Stimulated activated CD4-positive, alpha-beta T cell treated with anti-CD3 and anti-CD28 coated beads, Interleukin-15, amount 100 ng/mL, for 48 hours (primary cell): ENCODE measurements at regions not wholly inside any gene's neighbourhood (a gene's known extent, or its start where the extent isn't known, plus 50 kb on each side); places are given as distances from the start of the nearest gene placed in this dataset.
A peak's percentile ranks its signal among the peaks of the same experiment; 100 is the strongest.
"Not testable (repeated sequence)": the region's sequence is repeated elsewhere in the genome, so short reads cannot be mapped to it uniquely, and the experiment has no call there.

ENCODE experiments used
- DNase-seq, 2 donors: peaks; one replicate each; pipeline ENCODE4 v3.0.0-alpha.2; 2020; ENCODE audit warnings: low read depth in 2 of 2

DNA sequence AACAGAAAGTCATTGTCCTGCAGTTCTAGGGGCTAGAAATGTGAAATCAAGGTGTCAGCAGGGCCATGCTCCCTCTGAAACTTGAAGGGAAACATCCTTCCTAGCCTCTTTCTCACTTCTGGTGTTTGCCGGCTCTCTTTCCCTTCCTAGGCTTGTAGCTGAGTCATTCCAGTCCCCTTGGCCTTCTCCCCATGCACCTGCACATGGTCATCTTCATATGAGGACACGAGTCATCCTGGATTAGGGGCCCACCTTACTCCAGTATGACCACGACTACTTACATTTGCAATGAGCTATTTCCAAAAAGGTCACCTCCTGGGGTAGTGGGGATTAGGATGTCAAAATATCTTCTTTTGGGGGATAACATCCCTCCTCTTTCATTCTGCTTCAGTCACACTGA, 168.5 kb upstream of the CXCR4 start:
- DNase-seq, result no peak

DNA sequence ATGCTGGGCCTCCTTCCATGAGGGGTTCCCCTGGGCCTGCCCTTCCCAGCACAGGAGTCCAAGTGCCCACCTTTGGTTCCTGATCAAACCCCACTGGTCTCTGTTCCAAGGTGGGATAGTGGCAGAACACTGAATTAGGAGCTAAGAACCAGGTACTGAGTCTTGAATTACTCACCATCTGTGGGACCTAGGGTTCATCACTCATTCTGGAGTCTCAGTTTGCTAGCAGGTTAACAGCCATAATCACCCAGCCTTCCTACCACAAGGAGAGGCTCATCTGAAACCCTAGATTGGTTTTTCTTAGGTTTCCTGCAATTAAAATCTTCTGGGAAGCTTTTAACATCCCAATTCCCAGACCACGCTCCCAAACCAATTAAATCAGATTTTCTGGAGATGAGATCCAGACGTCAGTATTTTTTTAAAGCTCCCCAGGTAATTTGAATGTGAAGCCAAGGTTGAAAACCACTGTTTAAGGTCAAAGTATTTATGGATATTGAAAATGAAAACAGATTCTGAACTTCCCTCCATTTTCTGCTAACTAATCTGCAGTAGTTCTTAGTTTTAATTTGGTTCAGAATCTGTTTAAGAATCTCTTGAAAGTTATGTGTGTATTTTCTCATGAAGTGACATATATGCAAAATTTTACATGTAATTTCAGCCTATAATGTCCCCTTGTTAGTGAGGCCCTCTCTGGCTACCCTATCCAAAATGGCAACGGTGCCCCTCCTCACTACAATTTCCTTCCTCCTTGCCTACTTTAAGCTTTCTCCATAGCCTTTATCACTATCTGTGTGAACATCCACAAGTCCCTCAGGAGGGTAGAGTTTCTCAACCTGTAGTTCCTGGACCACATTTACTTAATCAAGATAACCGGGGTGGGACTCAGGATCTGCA, 166.5 kb upstream of the CXCR4 start:
- DNase-seq, result no peak

DNA sequence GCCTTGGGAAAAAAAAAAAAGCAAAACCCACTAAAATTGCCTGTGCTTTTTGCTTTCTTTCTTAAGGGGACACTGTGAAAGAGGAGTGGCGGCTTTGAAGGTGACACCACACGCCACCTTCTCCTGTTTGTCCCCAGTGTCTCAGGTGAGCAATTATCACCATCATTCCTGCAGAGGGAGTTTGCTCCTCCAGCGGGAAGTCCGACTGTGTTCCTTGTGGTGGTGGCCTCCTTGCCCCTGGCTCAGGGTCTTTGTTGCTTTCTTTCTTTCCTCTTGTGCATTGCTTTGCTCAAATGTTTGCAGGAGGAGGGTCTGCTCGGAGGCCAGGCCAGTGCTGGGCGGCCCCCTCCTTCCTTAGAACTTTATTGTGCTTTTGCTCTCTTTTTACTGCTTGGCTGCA, 164.3 kb upstream of the CXCR4 start:
- no peak for DNase-seq

DNA sequence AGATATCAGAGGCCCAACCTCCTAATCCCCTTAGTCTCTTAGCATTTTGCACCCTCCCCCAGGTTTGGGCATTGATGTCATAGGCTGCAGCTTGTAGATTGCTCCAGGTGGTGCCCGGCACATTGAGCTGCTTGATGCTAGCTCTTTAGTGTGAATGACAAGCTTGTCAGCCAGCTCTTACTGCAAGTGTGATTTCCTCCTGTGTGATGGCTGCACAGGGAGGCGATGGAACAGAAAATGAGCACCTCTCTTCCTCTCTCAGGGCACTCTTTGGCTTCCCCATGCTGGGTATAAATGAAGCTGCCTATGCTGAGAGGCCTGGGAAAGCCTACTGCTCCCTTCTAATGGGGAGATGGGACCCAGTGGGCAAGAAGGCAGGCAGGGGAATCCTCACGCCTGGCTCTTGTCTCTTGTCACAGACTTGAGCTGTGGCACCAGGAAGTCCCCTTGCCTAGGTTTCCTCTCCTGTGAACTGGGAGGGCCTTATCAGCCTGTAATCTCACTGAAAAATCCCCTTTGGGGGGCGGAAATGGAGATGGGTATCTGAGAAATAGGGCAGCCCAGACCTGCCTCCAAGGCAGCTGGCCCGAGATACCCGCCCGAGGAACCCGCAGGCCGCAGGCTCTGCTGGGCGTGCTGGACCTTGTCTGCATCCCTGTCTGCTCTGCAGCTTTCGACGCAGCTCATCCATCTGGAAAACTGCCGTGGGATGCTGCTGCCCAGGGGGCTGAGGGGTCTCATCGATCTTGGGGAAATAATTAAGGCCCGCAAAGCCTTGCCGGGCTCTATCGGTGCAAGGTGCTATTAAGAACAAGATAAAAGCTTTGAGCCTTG, 163.5 kb upstream of the CXCR4 start:
- DNase-seq, result no peak

DNA sequence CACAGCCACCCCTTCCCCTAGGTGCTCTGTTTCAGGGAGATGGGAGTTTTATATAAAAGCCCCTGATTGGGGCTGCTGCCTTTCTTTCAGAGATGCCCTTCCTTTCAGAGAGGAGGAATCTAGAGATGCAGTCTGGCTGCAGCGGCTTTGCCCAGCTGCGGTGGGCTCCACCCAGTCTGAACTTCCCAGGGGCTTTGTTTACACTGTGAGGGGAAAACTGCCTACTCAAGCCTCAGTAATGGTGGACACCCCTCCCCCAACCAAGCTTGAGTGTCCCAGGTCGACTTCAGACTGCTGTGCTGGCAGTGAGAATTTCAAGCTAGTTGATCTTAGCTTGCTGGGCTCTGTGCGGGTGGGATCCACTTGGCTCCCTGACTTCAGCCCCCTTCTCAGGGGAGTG, 148.4 kb upstream of the CXCR4 start:
- not testable (repeated sequence) for DNase-seq

DNA sequence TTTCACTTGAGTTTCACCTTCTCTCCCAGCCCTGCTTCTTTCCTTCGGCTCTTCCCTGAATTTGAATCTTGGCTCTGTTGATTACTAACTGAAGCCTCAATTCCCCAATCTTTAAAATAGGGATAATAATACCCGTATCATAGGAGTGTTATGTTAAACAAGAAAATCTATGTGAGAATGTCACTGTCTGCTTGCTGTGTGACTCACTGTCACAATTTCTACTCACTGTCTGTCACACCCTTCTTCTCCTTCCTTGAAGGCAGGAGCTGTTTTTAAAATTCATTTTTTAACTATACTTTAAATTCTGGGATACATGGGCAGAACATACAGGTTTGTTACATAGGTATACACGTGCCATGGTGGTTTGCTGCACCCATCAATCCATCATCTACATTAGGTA, 141.6 kb upstream of the CXCR4 start:
- no peak for DNase-seq

DNA sequence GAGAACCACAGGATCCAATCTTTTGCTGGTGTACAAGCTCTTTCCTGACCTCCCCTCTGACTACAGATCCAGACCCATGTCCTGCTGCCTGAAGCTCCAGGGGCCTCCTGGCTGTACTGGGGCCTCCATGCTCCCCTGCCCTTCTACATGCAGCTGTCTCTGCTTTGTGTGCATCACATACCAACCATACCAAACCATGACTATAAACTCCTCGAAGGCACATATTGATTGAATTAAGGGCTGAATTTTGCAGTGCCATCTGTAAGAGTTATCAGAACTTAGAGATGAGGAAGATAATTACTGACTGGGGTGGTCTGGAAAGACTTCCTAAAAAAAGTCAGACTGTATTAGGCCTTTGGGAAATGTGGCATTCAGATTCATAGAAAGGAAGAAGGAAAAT, 139.9 kb upstream of the CXCR4 start:
- no peak for DNase-seq

DNA sequence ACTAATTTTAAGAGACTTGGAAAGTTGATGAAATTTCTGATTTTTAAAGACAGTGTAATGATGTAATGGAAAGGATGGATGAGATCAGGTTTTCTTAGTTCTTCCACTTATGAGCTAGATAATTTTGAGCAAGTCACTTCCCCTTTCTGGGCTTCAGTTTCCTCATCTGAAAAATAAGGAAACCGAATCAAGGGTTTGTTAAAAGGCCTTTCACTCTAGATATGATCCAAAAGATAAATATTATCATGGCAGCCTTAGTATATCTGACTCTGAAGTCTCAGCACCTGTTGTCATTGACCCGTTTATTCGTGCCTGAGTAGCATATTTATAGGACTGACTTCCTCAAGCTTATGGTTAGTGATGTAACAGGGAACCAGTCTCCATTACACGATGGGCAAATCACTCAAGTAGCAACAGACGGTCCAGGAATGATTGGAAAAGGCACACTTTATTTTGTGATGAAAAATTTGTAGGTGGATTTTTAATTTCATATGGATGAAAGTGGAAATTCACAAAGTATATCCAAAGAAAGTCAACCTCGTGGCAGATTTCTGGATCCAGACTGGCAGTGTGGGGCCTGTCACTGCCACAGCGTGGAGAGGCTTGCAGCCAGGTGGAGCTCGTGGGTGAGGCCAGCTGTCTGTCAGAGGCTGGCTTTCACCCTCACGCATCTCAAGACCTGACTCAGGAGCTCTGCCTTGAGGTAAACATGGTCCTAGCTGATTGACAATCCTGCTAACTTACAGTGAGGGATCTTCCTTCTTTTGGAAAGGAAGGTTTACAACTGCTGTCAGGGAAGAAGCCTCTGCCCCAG, 137.9 kb upstream of the CXCR4 start:
- DNase-seq, result no peak

DNA sequence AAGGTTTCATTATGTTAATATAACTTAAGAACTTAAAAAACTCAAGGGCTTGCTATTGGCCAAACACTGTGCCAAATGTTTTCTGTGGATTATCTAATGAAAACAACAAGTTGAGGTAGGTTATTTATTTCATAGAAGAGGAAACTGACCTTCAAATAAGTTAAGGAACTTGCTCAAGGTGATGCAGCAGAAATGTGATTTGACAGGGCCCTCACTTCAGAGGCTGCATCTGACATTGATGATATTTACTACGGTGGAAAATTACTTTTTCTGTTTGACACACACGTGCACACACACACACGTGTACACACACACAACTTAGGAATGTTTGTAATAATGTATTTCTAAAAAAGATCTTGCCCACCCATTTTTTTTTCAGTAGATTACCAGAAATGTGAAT, 137.2 kb upstream of the CXCR4 start:
- no peak for DNase-seq

DNA sequence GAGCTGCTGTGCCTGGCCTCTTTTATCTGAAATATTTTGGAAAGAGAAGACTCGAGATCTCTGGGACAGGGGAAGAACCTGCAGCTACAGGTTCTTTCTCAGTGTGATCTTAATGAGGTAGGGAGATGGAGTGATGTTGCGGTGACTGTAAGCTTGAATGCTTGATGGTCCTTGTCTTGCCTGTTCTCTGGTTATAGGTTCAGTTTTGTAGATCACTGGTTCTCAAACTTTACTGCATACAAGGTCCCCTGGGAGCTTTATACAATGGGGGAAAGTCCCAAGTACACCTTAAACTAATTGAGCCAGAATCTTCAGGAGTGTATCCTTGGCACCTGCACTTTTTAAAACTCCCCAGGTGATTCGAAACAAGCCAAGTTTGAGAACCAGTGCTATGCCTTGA, 136.7 kb upstream of the CXCR4 start:
- no peak for DNase-seq

DNA sequence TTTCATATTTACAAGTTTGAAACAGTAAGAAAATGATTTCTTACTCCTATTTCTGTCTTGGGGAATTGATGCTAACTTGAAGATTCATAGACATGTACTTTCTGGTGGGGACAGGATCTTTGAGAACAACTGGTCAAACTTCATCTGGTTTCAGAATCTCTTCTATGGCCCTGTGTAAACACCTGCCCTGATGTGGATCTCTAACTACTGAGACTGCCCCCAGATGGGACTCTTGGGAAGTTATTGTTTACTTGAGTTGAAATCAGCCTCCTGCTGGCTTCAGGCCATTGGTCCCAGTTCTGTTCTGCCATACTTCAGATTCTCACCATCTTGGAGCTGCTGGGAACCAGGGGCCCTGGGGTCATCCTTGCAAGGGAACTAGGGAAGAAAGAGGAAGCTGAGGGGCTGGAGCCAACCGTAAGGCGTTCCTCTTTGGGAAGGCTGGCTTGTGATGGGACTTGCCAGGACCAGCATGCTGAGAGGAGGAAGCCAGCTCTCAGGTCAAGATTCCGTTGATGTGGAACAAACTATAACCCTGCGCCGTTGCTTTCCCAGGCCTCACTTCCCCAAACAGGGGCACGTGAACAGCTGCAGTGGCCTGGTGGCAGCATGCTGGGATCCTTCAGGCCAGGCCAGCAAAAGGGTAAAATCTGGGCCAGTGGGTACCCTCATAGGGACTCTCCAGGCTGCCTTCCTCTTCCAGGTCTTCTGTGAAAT, 135.5 kb upstream of the CXCR4 start:
- no peak for DNase-seq

DNA sequence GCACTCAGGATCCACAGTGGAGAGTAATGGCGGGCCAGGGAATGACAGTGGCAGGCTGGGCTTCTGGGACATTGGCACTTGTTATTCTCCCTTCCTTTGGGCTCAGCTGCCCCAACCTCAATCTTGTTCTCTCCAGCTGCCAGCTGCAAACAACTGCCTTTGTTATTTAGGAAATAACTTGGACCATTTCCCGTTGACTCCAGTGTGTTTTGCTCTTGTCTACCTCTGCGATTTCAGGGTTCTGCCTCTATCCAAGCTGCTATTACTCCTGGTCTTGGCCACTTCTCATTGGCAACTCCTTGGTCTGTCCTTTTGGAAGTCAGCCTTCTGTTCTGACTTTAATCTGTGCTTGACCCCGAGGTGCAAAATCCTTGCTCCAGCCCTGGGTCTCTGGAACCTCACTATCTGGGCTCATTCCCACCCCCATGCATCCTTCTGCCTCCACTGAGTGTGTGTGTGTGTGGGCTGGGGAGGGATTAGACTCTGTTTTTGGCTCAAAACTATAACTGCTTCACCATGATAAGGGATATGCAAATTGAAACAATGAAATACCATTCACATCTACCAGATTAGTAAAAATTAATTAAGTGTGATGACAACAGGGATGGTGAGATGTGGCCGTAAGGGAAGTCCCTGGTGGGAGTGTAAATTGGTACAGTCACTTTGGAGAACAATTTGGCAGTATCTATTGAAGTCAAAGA, 134.1 kb upstream of the CXCR4 start:
- no peak for DNase-seq

DNA sequence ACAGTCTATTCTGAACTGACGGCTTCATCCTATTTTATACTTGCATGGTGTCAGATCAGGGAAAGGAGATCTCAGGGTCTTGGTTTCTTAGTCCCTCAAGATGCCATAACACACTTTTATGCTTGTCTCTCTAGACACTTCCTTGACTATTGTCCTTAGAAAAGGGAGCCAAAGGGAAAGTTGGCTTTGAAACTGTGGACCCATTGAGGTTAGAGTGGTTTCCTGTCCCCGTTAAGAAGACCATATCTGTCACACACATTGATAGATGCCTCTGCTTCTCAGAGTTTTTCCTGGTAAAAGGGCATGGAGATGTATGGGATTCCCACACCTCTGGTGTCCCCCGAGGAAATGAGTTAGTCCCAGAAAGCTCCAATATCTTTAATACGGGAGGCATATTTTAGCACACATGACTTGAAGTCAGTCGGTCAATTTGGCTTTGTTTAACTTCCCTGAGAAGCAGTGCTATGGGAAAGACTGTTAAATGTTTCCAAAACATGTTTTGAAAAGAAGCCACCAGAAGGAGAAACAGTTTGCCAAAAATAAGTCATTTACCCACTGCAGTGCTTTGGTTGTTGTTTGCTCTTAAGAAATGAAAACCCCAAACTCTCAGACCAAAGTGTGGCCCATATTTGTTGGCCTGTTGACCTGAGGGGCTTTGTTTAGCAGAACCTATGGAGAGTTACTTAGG, 133.4 kb upstream of the CXCR4 start:
- DNase-seq, result no peak

DNA sequence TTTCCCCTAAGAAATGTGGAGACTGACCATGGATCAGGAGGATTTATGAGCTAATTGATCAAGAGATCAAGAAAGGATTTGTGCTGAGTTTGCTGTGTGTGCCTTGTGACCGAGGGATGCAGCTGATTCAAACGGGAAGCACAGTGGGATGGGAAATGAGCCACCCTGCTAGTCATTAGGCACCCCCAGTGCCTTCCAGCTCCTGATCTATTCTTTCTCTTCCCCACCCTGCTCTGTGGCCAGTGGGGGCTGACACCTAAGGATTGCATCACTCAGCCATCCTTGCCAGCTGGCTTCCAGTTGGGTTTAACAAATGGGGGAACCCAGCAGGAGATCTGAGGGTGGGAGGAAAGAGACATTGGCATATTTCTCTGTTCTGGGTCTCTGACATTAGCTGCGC, 132.2 kb upstream of the CXCR4 start:
- DNase-seq, result no peak

DNA sequence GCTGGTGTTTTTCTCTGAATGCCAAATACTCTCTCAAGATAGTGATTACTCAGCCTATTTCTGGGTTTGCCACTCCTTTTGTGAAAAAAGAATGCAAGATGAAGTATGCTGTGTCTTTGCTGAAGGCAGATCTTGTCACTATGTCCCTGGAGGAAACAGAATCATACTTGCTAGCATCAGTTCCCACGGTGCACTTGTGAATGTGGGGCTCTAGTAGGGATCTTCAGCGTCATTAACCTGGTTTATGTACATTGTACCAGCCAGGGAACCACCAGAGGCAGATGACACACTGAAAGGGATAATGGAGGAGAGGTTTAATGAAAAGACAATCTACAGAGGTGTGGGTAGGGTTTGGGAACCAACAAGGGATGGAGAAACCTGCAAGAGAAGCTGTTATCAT, 131.0 kb upstream of the CXCR4 start:
- no peak for DNase-seq

DNA sequence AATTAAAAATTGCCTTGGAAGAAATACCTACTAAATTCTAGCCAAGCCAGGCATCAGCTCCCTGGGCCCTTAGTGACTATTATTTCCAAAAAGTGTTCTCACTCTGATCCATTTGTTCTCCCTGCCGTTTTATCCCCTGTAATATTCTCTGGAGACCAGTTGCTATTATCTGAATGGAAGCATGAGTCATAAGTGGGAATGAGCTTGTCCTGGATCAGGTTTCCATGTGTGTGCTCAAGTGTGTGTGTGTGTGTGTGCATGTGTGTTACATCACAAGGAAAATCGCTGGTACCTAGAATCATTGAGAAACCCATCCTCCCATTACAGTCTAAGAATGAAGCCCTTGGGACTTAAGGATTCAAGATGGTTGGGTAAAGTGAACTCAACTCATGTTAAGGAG, 130.3 kb upstream of the CXCR4 start:
- DNase-seq, result no peak

DNA sequence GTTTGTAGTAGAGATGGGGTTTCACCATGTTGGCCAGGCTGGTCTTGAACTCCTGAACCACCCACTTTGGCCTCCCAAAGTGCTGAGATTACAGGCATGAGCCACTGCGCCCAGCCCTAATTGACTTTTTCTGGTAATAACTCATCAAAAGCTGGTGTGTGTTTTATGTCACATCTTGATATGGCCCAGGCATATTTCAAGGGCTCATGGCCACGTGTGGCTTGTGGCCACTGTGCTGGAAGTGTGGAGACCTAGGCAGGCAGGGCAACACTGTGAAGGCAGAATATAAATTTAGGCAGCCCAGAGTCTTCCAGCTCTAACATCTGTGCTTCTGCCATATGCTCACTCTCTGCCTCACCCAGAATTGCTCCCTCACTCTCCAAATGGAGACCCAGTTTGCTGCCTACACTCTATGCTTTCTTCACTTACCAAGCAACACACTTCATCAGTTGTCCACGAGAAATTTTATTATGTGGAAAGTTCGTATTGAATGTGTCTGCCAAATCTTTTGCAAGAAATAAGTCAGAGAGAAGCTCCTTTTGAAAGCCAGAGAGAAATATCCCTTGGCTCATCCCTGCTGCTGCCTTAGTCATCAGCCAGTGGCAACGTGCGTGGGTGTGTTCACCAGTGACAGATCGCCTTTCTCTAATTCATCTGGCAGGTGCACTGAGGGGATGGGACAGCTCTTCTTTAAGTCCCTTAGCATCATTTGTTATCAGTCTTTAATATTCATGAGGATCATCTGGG, 129.4 kb upstream of the CXCR4 start:
- DNase-seq, result peak; percentile 53 to 59

DNA sequence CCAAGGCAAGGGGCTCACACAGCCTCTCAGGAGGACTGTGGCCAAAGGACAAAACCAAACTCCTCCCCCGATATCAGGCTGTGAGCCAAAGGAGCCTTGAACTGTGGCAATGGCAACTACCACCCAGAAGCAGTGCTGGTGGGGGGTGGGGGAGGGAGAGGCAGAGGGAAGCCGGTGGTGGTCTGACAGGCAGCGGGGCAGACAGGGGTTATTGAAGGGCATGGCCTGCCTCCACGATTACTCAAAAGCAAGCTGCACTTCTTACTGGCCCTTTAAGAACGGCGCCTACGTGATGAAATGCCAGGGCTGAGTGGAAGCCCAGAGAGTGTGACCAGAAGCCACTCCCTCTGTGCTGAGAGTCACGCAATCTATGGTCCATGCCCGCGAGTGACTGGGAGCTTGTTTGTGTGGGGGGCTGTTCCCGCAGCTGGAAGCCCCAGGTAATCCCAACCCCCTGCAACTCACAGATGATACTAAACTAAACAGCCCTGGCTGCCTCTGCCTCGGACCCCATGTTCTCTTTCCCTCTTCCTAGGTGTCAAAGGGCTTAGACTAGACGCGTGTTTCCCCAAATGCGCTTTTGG, 128.2 kb upstream of the CXCR4 start:
- no peak for DNase-seq

DNA sequence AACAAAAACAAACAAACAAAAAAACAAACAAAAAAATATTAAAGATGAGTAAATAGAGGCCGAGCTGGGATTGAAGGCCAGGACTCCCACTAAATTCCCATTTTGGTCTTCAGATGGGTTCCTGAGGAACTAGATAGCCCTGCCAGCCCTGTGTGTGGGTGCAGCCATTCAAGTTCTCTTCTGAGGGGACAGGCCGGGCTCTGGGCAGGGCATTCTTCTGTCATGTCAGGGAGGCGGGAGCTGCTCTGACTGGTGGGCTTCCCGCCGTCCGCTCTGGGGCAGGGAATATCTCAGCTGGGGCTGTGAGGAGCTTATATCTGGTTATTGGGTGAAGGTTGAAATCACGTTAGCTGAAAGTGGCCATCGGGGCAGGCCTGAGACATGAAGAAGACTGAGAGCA, 127.3 kb upstream of the CXCR4 start:
- DNase-seq, result no peak
